MCF 10A (cell line): ENCODE measurements at regions not wholly inside any gene's neighbourhood (a gene's known extent, or its start where the extent isn't known, plus 50 kb on each side); places are given as distances from the start of the nearest gene placed in this dataset.

Experiments used
- BruUV-seq: library from RNA; stranded (reverse); fragments of 400-500 nt; replicated peaks from 2 replicates; lab custom pipeline; 2021; lab: Mats Ljungman, UMichigan
- CTCF ChIA-PET: fragments of 300-600 bp; sonication (Branson Sonifier 250); formaldehyde crosslinking; extraction: SDS; loops from one replicate; lab custom pipeline; 2021; ENCODE audit warnings: antibody characterized with exemption, inconsistent platforms; lab: Yijun Ruan, JAX
- POLR2A ChIA-PET: fragments of 300-600, 350-650 bp; sonication (Branson Sonifier 250); formaldehyde crosslinking; extraction: SDS; loops from one replicate; lab custom pipeline; 2020; ENCODE audit warnings: antibody characterized with exemption, inconsistent platforms; lab: Yijun Ruan, JAX
- DNase-seq: peaks from one replicate; pipeline ENCODE4 v3.0.0-alpha.2; 2018; ENCODE audit not compliant: unreplicated experiment
- H3K27ac Mint-ChIP-seq: one replicate; pipeline ENCODE4 v1.8.0; 2022; ENCODE audit warnings: mild to moderate bottlenecking, low read depth, mixed read lengths; ENCODE audit not compliant: unreplicated experiment
- H3K27me3 Mint-ChIP-seq: one replicate; pipeline ENCODE4 v1.8.0; 2022; ENCODE audit warnings: mixed read lengths; ENCODE audit not compliant: insufficient read depth, unreplicated experiment
- H3K36me3 Mint-ChIP-seq: one replicate; pipeline ENCODE4 v1.8.0; 2022; ENCODE audit warnings: mild to moderate bottlenecking, moderate library complexity, mixed read lengths; ENCODE audit not compliant: insufficient read depth, unreplicated experiment
- H3K4me1 Mint-ChIP-seq: one replicate; pipeline ENCODE4 v1.8.0; 2022; ENCODE audit warnings: mixed read lengths; ENCODE audit not compliant: insufficient read depth, unreplicated experiment
- H3K4me3 Mint-ChIP-seq: one replicate; pipeline ENCODE4 v1.8.0; 2022; ENCODE audit warnings: mild to moderate bottlenecking, moderate library complexity, mixed read lengths; ENCODE audit not compliant: unreplicated experiment
- H3K9me3 Mint-ChIP-seq: one replicate; pipeline ENCODE4 v1.8.0; 2022; ENCODE audit warnings: mixed read lengths; ENCODE audit not compliant: unreplicated experiment
- intact Hi-C: fragments of 100-400 bp; cut with micrococcal nuclease; formaldehyde crosslinking; loops from 2 replicates; pipeline ENCODE4 v1.14.1; 2022
- TF ChIP-seq, protein P1 (sequence below): fragments of 200-600 bp; IDR thresholded peaks from one replicate; pipeline ENCODE4 v1.8.0; 2022; ENCODE audit warnings: antibody characterized with exemption, mild to moderate bottlenecking; ENCODE audit not compliant: unreplicated experiment

DNA sequence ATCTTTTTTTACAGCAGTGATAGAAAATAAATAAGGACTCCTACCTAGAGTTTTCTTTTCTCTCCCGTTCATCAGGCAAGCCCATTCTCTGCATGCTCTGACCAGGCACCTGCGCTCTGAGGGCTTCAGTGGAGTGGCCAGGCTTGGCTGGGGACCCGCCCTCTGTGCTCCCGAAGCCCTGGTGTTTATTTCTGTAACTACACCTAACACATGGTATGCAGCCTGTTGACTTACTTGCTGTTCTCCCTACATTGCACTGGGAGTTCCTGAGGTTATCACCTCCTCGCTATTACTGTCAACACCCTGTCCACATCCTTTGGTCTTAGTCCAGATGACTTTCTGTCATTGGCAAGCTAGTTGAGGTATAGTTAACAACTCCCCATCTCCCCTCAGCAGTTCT lies 317.7 kb downstream of the LPIN1 start:
- H3K27me3 Mint-ChIP-seq = no peaks in the 10 kb centered on the region
- TF ChIP-seq, protein P1, sequence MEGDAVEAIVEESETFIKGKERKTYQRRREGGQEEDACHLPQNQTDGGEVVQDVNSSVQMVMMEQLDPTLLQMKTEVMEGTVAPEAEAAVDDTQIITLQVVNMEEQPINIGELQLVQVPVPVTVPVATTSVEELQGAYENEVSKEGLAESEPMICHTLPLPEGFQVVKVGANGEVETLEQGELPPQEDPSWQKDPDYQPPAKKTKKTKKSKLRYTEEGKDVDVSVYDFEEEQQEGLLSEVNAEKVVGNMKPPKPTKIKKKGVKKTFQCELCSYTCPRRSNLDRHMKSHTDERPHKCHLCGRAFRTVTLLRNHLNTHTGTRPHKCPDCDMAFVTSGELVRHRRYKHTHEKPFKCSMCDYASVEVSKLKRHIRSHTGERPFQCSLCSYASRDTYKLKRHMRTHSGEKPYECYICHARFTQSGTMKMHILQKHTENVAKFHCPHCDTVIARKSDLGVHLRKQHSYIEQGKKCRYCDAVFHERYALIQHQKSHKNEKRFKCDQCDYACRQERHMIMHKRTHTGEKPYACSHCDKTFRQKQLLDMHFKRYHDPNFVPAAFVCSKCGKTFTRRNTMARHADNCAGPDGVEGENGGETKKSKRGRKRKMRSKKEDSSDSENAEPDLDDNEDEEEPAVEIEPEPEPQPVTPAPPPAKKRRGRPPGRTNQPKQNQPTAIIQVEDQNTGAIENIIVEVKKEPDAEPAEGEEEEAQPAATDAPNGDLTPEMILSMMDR = no peak
- H3K4me1 Mint-ChIP-seq = peaks cover 17% of the 10 kb centered on the region
- H3K36me3 Mint-ChIP-seq = no peaks in the 10 kb centered on the region
- H3K4me3 Mint-ChIP-seq = no peak overlapping the region
- ChIA-PET CTCF (interaction anchor here (0.6 kb wide), 1 partner anchor 222 kb away, joined by 3 read pairs; no protein-coding TSS in a partner anchor), POLR2A (no interaction called here)
- H3K27ac Mint-ChIP-seq = no peak overlapping the region
- peaks cover 10% of the 10 kb centered on the region for H3K9me3 Mint-ChIP-seq
- DNase-seq = no peak
- intact Hi-C loops = no loop called here
- BruUV-seq = no TSS peak

DNA sequence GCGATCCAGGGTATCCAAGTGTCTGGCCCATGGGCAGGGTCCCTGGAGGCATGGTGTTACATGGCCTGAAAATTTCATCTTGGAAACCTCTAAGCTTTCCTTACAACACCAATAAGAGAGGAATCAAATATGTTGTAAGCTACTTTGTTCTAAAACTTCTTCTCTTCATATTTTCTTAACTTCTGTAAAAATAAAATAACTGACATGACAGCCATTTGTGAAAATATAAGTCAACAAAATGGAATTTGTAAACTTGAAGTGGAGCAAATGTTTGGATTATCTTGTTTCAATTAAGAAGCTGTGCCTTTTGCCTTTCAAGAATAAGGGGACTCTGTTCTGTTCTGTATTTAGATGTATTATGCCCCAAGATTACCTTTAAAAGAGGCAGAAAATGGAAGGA lies 319.7 kb downstream of the LPIN1 start:
- POLR2A ChIA-PET = no interaction called here
- intact Hi-C loops = no loop called here
- no peak overlapping the region for H3K4me3 Mint-ChIP-seq
- no peaks in the 10 kb centered on the region for H3K36me3 Mint-ChIP-seq
- H3K27ac Mint-ChIP-seq = no peak overlapping the region
- TF ChIP-seq, protein P1 = no peak
- BruUV-seq = no TSS peak
- H3K9me3 Mint-ChIP-seq = peaks cover 10% of the 10 kb centered on the region
- CTCF ChIA-PET = no interaction called here
- no peaks in the 10 kb centered on the region for H3K4me1 Mint-ChIP-seq
- no peaks in the 10 kb centered on the region for H3K27me3 Mint-ChIP-seq
- no peak for DNase-seq

DNA sequence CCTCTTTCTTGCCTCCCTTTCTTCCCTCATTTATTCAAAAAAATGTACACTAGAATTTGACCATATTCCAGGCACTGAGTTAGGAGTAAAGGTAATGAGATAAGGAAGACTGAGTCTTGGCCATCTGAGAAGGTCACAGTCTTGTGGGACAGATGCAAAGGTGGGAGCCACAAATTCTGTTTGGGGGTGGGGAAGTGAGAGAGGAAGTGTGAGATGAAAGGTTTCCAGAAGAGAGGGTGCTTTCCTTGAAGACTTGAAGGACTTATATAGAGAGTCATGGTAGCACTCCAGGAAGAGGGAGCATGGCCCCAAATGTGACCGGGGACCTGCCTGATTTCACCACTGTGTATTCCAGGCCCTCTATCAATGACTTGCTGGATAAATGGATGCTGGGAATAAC lies 320.6 kb downstream of the LPIN1 start:
- ChIA-PET POLR2A (no interaction called here), CTCF (interaction anchor here (0.7 kb wide), 1 partner anchor 20 kb away, joined by 3 read pairs; no protein-coding TSS in a partner anchor)
- no TSS peak for BruUV-seq
- no peaks in the 10 kb centered on the region for H3K27me3 Mint-ChIP-seq
- peaks cover 10% of the 10 kb centered on the region for H3K9me3 Mint-ChIP-seq
- H3K36me3 Mint-ChIP-seq = no peaks in the 10 kb centered on the region
- no peaks in the 10 kb centered on the region for H3K4me1 Mint-ChIP-seq
- TF ChIP-seq, protein P1 = no peak
- DNase-seq = no peak
- H3K4me3 Mint-ChIP-seq = no peak overlapping the region
- H3K27ac Mint-ChIP-seq = no peak overlapping the region
- intact Hi-C loops = no loop called here

DNA sequence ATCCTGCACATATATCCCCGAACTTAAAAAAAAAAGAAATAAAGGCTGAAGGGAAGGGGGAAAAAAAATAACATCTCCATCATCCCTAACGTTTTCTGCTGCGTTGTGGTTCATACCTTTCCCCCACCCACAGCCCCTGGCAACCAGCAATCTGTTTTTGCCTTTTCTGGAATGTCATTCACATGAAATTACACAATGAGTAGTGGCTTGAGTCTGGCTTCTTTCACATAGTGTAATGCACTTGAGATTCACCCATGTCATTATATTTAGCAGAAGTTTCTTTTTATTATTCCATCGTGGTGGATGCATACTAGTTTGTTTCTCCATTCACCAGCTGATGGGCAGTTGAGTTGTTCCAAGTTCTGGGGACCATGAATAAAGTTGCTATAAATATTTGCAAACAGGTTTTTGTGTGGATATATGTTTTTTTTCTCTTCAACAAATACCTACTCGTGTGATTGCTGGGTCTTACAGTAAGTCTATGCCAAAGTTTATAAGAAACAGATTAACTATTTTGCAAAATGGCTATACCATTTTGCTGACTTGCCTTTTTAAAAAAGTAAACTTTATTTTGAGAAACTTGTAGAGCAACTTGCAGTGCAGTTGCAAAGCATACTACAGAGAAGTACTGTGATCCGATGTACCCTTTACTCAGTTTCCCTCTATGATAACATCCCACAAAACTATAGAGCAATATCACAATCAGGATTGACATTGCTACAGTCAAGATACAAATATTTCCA lies 322.5 kb downstream of the LPIN1 start:
- no peak overlapping the region for H3K27ac Mint-ChIP-seq
- ChIA-PET POLR2A (no interaction called here), CTCF (no interaction called here)
- intact Hi-C loops = no loop called here
- no TSS peak for BruUV-seq
- H3K27me3 Mint-ChIP-seq = no peaks in the 10 kb centered on the region
- no peaks in the 10 kb centered on the region for H3K36me3 Mint-ChIP-seq
- DNase-seq = no peak
- no peaks in the 10 kb centered on the region for H3K4me1 Mint-ChIP-seq
- TF ChIP-seq, protein P1 = no peak
- no peaks in the 10 kb centered on the region for H3K9me3 Mint-ChIP-seq
- H3K4me3 Mint-ChIP-seq = no peak overlapping the region
